ENCODE measurements at regions not wholly inside any gene's neighbourhood (a gene's known extent, or its start where the extent isn't known, plus 50 kb on each side); places are given as distances from the start of the nearest gene placed in this dataset.

GRCh38 chr9:7534211-7534935 lies 265.2 kb downstream of the DMAC1 start:
- TF ChIP-seq, protein P1, sequence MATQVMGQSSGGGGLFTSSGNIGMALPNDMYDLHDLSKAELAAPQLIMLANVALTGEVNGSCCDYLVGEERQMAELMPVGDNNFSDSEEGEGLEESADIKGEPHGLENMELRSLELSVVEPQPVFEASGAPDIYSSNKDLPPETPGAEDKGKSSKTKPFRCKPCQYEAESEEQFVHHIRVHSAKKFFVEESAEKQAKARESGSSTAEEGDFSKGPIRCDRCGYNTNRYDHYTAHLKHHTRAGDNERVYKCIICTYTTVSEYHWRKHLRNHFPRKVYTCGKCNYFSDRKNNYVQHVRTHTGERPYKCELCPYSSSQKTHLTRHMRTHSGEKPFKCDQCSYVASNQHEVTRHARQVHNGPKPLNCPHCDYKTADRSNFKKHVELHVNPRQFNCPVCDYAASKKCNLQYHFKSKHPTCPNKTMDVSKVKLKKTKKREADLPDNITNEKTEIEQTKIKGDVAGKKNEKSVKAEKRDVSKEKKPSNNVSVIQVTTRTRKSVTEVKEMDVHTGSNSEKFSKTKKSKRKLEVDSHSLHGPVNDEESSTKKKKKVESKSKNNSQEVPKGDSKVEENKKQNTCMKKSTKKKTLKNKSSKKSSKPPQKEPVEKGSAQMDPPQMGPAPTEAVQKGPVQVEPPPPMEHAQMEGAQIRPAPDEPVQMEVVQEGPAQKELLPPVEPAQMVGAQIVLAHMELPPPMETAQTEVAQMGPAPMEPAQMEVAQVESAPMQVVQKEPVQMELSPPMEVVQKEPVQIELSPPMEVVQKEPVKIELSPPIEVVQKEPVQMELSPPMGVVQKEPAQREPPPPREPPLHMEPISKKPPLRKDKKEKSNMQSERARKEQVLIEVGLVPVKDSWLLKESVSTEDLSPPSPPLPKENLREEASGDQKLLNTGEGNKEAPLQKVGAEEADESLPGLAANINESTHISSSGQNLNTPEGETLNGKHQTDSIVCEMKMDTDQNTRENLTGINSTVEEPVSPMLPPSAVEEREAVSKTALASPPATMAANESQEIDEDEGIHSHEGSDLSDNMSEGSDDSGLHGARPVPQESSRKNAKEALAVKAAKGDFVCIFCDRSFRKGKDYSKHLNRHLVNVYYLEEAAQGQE (tag by site-specific recombination; IDR thresholded peaks at IDR 0.05), result no peak
- TF ChIP-seq BCL11A (tag by site-specific recombination; IDR thresholded peaks at IDR 0.05; ENCODE audit: low read depth) (no peak), ZNF670 (tag by site-specific recombination; IDR thresholded peaks at IDR 0.05; ENCODE audit: low read depth) (no peak), ZNF175 (tag by site-specific recombination; IDR thresholded peaks at IDR 0.05) (no peak), ZBTB10 (tag by site-specific recombination; IDR thresholded peaks at IDR 0.05) (no peak), ZFP41 (tag by site-specific recombination; IDR thresholded peaks at IDR 0.05; ENCODE audit: borderline replicate concordance) (no peak), ZNF654 (tag by site-specific recombination; IDR thresholded peaks at IDR 0.05; ENCODE audit: low read depth) (no peak), ZNF10 (tag by site-specific recombination; IDR thresholded peaks at IDR 0.05) (no peak), ZNF692 (tag by site-specific recombination; IDR thresholded peaks at IDR 0.05) (no peak), SETDB1 (IDR thresholded peaks at IDR 0.05; ENCODE audit: insufficient read length, low read length) (no peak), ZNF146 (tag by site-specific recombination; IDR thresholded peaks at IDR 0.05) (no peak)
- TF ChIP-seq, protein P2, sequence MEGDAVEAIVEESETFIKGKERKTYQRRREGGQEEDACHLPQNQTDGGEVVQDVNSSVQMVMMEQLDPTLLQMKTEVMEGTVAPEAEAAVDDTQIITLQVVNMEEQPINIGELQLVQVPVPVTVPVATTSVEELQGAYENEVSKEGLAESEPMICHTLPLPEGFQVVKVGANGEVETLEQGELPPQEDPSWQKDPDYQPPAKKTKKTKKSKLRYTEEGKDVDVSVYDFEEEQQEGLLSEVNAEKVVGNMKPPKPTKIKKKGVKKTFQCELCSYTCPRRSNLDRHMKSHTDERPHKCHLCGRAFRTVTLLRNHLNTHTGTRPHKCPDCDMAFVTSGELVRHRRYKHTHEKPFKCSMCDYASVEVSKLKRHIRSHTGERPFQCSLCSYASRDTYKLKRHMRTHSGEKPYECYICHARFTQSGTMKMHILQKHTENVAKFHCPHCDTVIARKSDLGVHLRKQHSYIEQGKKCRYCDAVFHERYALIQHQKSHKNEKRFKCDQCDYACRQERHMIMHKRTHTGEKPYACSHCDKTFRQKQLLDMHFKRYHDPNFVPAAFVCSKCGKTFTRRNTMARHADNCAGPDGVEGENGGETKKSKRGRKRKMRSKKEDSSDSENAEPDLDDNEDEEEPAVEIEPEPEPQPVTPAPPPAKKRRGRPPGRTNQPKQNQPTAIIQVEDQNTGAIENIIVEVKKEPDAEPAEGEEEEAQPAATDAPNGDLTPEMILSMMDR (tag by site-specific recombination; IDR thresholded peaks at IDR 0.05), result no peak

All from HEK293 (cell line).